ENCODE measurements at regions not wholly inside any gene's neighbourhood (a gene's known extent, or its start where the extent isn't known, plus 50 kb on each side); places are given as distances from the start of the nearest gene placed in this dataset.

GRCh38 chrX:4764888-4765287 is 1051.4 kb upstream of the PRKX start:
- Histone ChIP-seq H3K9ac (ENCODE audit: low read length) (no peak overlapping the region), H3K27me3 (ENCODE audit: insufficient read depth, low read depth, low read length) (no peaks in the 10 kb centered on the region), H3K9me3 (ENCODE audit: low read length) (no peaks in the 10 kb centered on the region), H3K4me3 (ENCODE audit: low read length) (no peak overlapping the region), H3K9me2 (ENCODE audit: insufficient read depth, low read length) (no peaks in the 10 kb centered on the region), H3K4me2 (ENCODE audit: low read length) (no peak overlapping the region), H4K20me1 (ENCODE audit: insufficient read depth) (no peaks in the 10 kb centered on the region), H3K36me3 (ENCODE audit: insufficient read depth, low read length) (no peaks in the 10 kb centered on the region), H2AFZ (ENCODE audit: low read depth, low read length) (no peak overlapping the region), H3K79me2 (replicated peaks; ENCODE audit: insufficient read depth, low read length) (no peaks in the 10 kb centered on the region), H3F3A (ENCODE audit: insufficient read depth, low read length, poor library complexity, severe bottlenecking) (no peaks in the 10 kb centered on the region), H3K27ac (ENCODE audit: low read length) (no peak overlapping the region)
- TF ChIP-seq REST (IDR thresholded peaks at IDR 0.05; ENCODE audit: borderline replicate concordance) (no peak), RAD21 (conservative IDR thresholded peaks at IDR 0.05) (no peak), MXI1 (conservative IDR thresholded peaks at IDR 0.05; ENCODE audit: poor library complexity, severe bottlenecking) (no peak), EP300 (conservative IDR thresholded peaks at IDR 0.05; ENCODE audit: poor library complexity, severe bottlenecking) (no peak), POLR2AphosphoS5 (IDR thresholded peaks at IDR 0.05) (no peak), EZH2 (IDR thresholded peaks at IDR 0.05; ENCODE audit: borderline replicate concordance, insufficient read depth, low read length, poor library complexity, severe bottlenecking) (no peak), CTCF (IDR thresholded peaks at IDR 0.05; ENCODE audit: poor library complexity, severe bottlenecking) (no peak)

GRCh38 chrX:4762196-4762595 is 1048.7 kb upstream of the PRKX start:
- no peaks in the 10 kb centered on the region for H3K9me2 ChIP-seq (ENCODE audit: insufficient read depth, low read length)

More at GRCh38 chrX:4762196-4762595, 1048.7 kb upstream of the PRKX start:
- H3K36me3 ChIP-seq (ENCODE audit: insufficient read depth, low read length): no peaks in the 10 kb centered on the region
- H2AFZ ChIP-seq (ENCODE audit: low read depth, low read length): no peak overlapping the region
- no peak overlapping the region for H3K4me2 ChIP-seq (ENCODE audit: low read length)
- no peak overlapping the region for H3K27ac ChIP-seq (ENCODE audit: low read length)
- no peak overlapping the region for H3K4me3 ChIP-seq (ENCODE audit: low read length)
- H3K9me3 ChIP-seq (ENCODE audit: low read length): no peaks in the 10 kb centered on the region
- H3K79me2 ChIP-seq (replicated peaks; ENCODE audit: insufficient read depth, low read length): no peaks in the 10 kb centered on the region
- H3F3A ChIP-seq (ENCODE audit: insufficient read depth, low read length, poor library complexity, severe bottlenecking): no peaks in the 10 kb centered on the region
- H4K20me1 ChIP-seq (ENCODE audit: insufficient read depth): no peaks in the 10 kb centered on the region
- H3K9ac ChIP-seq (ENCODE audit: low read length): no peak overlapping the region
- H3K27me3 ChIP-seq (ENCODE audit: insufficient read depth, low read depth, low read length): no peaks in the 10 kb centered on the region
- TF ChIP-seq REST (IDR thresholded peaks at IDR 0.05; ENCODE audit: borderline replicate concordance) (no peak), EP300 (conservative IDR thresholded peaks at IDR 0.05; ENCODE audit: poor library complexity, severe bottlenecking) (no peak), POLR2AphosphoS5 (IDR thresholded peaks at IDR 0.05) (no peak)

Data from neural cell (in vitro differentiated cells).